ENCODE measurements at regions not wholly inside any gene's neighbourhood (a gene's known extent, or its start where the extent isn't known, plus 50 kb on each side); places are given as distances from the start of the nearest gene placed in this dataset.
A peak's percentile ranks its signal among the peaks of the same experiment; 100 is the strongest.

GRCh38 chr16:65525707-65526106, 403.8 kb upstream of the CDH11 start:
- peak in 1 of 3 experiments; percentile 6; a peak in 1 of 4 replicates for TF ChIP-seq CTCF (IDR thresholded peaks at IDR 0.05; ENCODE audit: control extremely low read depth in 1 of 3, insufficient read depth in 1 of 3, low read depth in 1 of 3, low read length in 3 of 3)
- no peak for TF ChIP-seq CREB1 (IDR thresholded peaks at IDR 0.05)
- no peak for TF ChIP-seq EGR1 (IDR thresholded peaks at IDR 0.05; ENCODE audit: borderline replicate concordance, low read depth, low read length)
- no peak for TF ChIP-seq BACH1 (IDR thresholded peaks at IDR 0.05; ENCODE audit: low read length)
- no peak for TF ChIP-seq GABPA (IDR thresholded peaks at IDR 0.05; ENCODE audit: borderline replicate concordance, insufficient read depth, low read length)
- no peak for TF ChIP-seq EZH2 (IDR thresholded peaks at IDR 0.05; ENCODE audit: low read depth, low read length, severe bottlenecking)
- TF ChIP-seq RAD21 (IDR thresholded peaks at IDR 0.05 in 1 of 2, conservative IDR thresholded peaks at IDR 0.05 in 1 of 2; ENCODE audit: low read depth in 2 of 2, low read length in 2 of 2) = no peak
- TF ChIP-seq ATF3 (IDR thresholded peaks at IDR 0.05; ENCODE audit: insufficient read depth, low read depth, low read length) = no peak
- TF ChIP-seq EP300 (IDR thresholded peaks at IDR 0.05; ENCODE audit: borderline replicate concordance in 1 of 2, low read depth in 2 of 2, low read length in 2 of 2) = no peak
- TF ChIP-seq POLR2AphosphoS5 (IDR thresholded peaks at IDR 0.05; ENCODE audit: low read depth, low read length) = no peak
- TF ChIP-seq SRF (IDR thresholded peaks at IDR 0.05; ENCODE audit: low read depth, low read length) = no peak
- TF ChIP-seq SIN3A (conservative IDR thresholded peaks at IDR 0.05 in 1 of 2, IDR thresholded peaks at IDR 0.05 in 1 of 2; ENCODE audit: low read depth in 1 of 2, low read length in 2 of 2) = no peak
- TF ChIP-seq ASH2L (IDR thresholded peaks at IDR 0.05; ENCODE audit: low read length) = no peak

Measured in H1 (cell line).